ENCODE measurements at regions not wholly inside any gene's neighbourhood (a gene's known extent, or its start where the extent isn't known, plus 50 kb on each side); places are given as distances from the start of the nearest gene placed in this dataset.
"Not testable (repeated sequence)": the region's sequence is repeated elsewhere in the genome, so short reads cannot be mapped to it uniquely, and the experiment has no call there.

- FAIRE-seq (no peak), DNase-seq (ENCODE audit: low spot score) (no peak)
Observed at GRCh38 chr11:29628609-29629008, 388.2 kb downstream of the KCNA4 start.

- FAIRE-seq: no peak
- DNase-seq (ENCODE audit: low spot score): no peak
Observed at GRCh38 chr11:29627541-29627940, 389.3 kb downstream of the KCNA4 start.

- no peak for DNase-seq (ENCODE audit: low spot score)
- no peak for FAIRE-seq
Observed at GRCh38 chr11:29623144-29623722, 393.6 kb downstream of the KCNA4 start.

GRCh38 chr11:29616611-29617010 lies 400.2 kb downstream of the KCNA4 start:
- DNase-seq (ENCODE audit: low spot score) (no peak), FAIRE-seq (no peak)

- FAIRE-seq (no peak), DNase-seq (ENCODE audit: low spot score) (no peak)
Observed at GRCh38 chr11:29612423-29612822, 404.4 kb downstream of the KCNA4 start.

GRCh38 chr11:29606330-29607031 lies 410.3 kb downstream of the KCNA4 start:
- DNase-seq (ENCODE audit: low spot score) (no peak), FAIRE-seq (no peak)

GRCh38 chr11:29600151-29600575 lies 416.7 kb downstream of the KCNA4 start:
- not testable (repeated sequence) for DNase-seq (ENCODE audit: low spot score); FAIRE-seq

GRCh38 chr11:29584342-29584741 lies 432.5 kb downstream of the KCNA4 start:
- no peak for FAIRE-seq
- no peak for DNase-seq (ENCODE audit: low spot score)

- FAIRE-seq (no peak), DNase-seq (ENCODE audit: low spot score) (no peak)
Observed at GRCh38 chr11:29578806-29579205, 438.0 kb downstream of the KCNA4 start.

GRCh38 chr11:29564486-29564885 lies 452.3 kb downstream of the KCNA4 start:
- no peak for DNase-seq (ENCODE audit: low spot score)
- no peak for FAIRE-seq

- FAIRE-seq (no peak), DNase-seq (ENCODE audit: low spot score) (no peak)
Observed at GRCh38 chr11:29562183-29562582, 454.6 kb downstream of the KCNA4 start.

- DNase-seq (ENCODE audit: low spot score) (no peak), FAIRE-seq (no peak)
Observed at GRCh38 chr11:29553990-29554389, 462.8 kb downstream of the KCNA4 start.

- DNase-seq (ENCODE audit: low spot score) (no peak), FAIRE-seq (no peak)
Observed at GRCh38 chr11:29538339-29539036, 478.3 kb downstream of the KCNA4 start.

- no peak for DNase-seq (ENCODE audit: low spot score)
- FAIRE-seq: no peak
Observed at GRCh38 chr11:29534836-29535235, 482.0 kb downstream of the KCNA4 start.

GRCh38 chr11:29530961-29531360 lies 485.9 kb downstream of the KCNA4 start:
- DNase-seq (ENCODE audit: low spot score): no peak
- FAIRE-seq: no peak

- FAIRE-seq: no peak
- DNase-seq (ENCODE audit: low spot score): peak; percentile 51
Observed at GRCh38 chr11:29527391-29527936, 489.4 kb downstream of the KCNA4 start.

- DNase-seq (ENCODE audit: low spot score) (no peak), FAIRE-seq (no peak)
Observed at GRCh38 chr11:29518389-29519174, 498.2 kb downstream of the KCNA4 start.

- FAIRE-seq (no peak), DNase-seq (ENCODE audit: low spot score) (no peak)
Observed at GRCh38 chr11:29511394-29511793, 505.4 kb downstream of the KCNA4 start.

- FAIRE-seq: no peak
- no peak for DNase-seq (ENCODE audit: low spot score)
Observed at GRCh38 chr11:29507376-29507775, 509.5 kb downstream of the KCNA4 start.

- DNase-seq (ENCODE audit: low spot score) (no peak), FAIRE-seq (no peak)
Observed at GRCh38 chr11:29495676-29496075, 521.2 kb downstream of the KCNA4 start.

- FAIRE-seq (no peak), DNase-seq (ENCODE audit: low spot score) (no peak)
Observed at GRCh38 chr11:29490938-29491337, 525.9 kb downstream of the KCNA4 start.

GRCh38 chr11:29486301-29486700 lies 530.5 kb downstream of the KCNA4 start:
- no peak for FAIRE-seq
- no peak for DNase-seq (ENCODE audit: low spot score)
